ENCODE measurements at regions not wholly inside any gene's neighbourhood (a gene's known extent, or its start where the extent isn't known, plus 50 kb on each side); places are given as distances from the start of the nearest gene placed in this dataset.

DNA sequence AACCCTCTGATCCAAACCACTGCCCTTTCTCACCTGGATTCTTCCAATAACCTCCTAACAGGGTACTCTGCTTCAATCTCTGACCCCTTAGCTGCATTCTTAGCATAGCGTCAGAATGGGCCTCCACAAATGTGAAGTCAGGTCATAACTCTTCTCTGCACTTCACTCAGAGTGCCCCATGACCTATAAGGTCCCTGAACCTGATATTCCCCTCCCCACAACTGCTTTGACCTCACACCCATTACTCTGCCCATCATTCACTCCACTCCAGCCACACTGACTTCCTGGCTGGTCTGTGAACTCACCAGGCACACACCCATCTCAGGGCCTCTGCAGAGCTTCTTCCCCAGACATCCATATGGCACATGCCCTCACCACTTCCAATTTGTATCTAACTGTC lies 141.9 kb downstream of the ZNF281 start:
- TF ChIP-seq, protein P1, sequence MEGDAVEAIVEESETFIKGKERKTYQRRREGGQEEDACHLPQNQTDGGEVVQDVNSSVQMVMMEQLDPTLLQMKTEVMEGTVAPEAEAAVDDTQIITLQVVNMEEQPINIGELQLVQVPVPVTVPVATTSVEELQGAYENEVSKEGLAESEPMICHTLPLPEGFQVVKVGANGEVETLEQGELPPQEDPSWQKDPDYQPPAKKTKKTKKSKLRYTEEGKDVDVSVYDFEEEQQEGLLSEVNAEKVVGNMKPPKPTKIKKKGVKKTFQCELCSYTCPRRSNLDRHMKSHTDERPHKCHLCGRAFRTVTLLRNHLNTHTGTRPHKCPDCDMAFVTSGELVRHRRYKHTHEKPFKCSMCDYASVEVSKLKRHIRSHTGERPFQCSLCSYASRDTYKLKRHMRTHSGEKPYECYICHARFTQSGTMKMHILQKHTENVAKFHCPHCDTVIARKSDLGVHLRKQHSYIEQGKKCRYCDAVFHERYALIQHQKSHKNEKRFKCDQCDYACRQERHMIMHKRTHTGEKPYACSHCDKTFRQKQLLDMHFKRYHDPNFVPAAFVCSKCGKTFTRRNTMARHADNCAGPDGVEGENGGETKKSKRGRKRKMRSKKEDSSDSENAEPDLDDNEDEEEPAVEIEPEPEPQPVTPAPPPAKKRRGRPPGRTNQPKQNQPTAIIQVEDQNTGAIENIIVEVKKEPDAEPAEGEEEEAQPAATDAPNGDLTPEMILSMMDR (IDR thresholded peaks at IDR 0.05; ENCODE audit: insufficient read depth, low read depth, low read length), result no peak
- no peak for TF ChIP-seq EZH2 (IDR thresholded peaks at IDR 0.05; ENCODE audit: insufficient read depth, low read length)

Data from astrocyte (in vitro differentiated cells and primary cell).